ENCODE measurements at regions not wholly inside any gene's neighbourhood (a gene's known extent, or its start where the extent isn't known, plus 50 kb on each side); places are given as distances from the start of the nearest gene placed in this dataset.

DNA sequence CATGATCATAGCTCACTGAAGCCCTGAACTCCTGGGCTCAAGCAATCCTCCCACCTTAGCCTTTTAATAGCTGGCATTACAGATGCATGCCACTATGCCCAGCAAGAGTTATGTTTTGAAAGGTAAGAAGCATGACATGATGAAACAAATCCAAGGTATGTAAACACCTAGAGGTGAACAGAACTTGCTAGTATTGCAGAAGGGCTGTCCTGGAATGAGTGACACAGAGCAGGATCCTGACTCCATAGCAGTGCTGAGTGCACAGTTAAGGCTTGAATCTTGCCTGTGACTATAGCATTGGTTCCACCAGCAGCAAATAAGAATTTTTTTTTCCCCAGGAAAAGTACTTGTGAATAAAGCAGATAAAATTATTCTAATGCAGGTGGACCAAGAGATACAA lies 309.5 kb downstream of the PIK3C3 start:
- TF ChIP-seq NPAS2 (CRISPR knock-in tag; IDR thresholded peaks at IDR 0.05; ENCODE audit: borderline replicate concordance) (no peak), BHLHE40 (IDR thresholded peaks at IDR 0.05; ENCODE audit: low read depth, low read length) (no peak), RNF2 (IDR thresholded peaks at IDR 0.05; ENCODE audit: borderline replicate concordance, low read depth) (no peak)
- TF ChIP-seq, protein P1, sequence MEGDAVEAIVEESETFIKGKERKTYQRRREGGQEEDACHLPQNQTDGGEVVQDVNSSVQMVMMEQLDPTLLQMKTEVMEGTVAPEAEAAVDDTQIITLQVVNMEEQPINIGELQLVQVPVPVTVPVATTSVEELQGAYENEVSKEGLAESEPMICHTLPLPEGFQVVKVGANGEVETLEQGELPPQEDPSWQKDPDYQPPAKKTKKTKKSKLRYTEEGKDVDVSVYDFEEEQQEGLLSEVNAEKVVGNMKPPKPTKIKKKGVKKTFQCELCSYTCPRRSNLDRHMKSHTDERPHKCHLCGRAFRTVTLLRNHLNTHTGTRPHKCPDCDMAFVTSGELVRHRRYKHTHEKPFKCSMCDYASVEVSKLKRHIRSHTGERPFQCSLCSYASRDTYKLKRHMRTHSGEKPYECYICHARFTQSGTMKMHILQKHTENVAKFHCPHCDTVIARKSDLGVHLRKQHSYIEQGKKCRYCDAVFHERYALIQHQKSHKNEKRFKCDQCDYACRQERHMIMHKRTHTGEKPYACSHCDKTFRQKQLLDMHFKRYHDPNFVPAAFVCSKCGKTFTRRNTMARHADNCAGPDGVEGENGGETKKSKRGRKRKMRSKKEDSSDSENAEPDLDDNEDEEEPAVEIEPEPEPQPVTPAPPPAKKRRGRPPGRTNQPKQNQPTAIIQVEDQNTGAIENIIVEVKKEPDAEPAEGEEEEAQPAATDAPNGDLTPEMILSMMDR (IDR thresholded peaks at IDR 0.05), result no peak
